Thyroid gland (tissue), 4 donors: ENCODE measurements at regions not wholly inside any gene's neighbourhood (a gene's known extent, or its start where the extent isn't known, plus 50 kb on each side); places are given as distances from the start of the nearest gene placed in this dataset.

Experiments used
- DNase-seq, 2 donors: peaks; one replicate each; pipeline ENCODE4 v3.0.0-alpha.2; 2019
- H3K27ac ChIP-seq, 3 donors: fragments of 200-600 bp; sonication (generic); 1 replicate in 2 of 3; 2 replicates in 1 of 3; pipeline ENCODE4 v1.5.1; 2016 to 2019; ENCODE audit warnings: mild to moderate bottlenecking in 1 of 3, moderate library complexity in 1 of 3
- H3K27me3 ChIP-seq: fragments of 200-600 bp; sonication (generic); one replicate; pipeline ENCODE4 v1.5.1; 2019
- H3K36me3 ChIP-seq, 2 donors: fragments of 200-600 bp; sonication (generic); one replicate each; pipeline ENCODE4 v1.5.1; 2016 to 2019
- H3K4me1 ChIP-seq, 2 donors: fragments of 200-600 bp; sonication (generic); one replicate each; pipeline ENCODE4 v1.5.1; 2017 to 2019
- H3K4me3 ChIP-seq, 3 donors: fragments of 200-600 bp; sonication (generic); replicated peaks in 1 of 3; 1 replicate in 2 of 3; 2 replicates in 1 of 3; pipeline ENCODE4 v1.5.1; 2016; ENCODE audit warnings: mild to moderate bottlenecking in 1 of 3
- H3K9me3 ChIP-seq: fragments of 200-600 bp; sonication (generic); one replicate; pipeline ENCODE4 v1.5.1; 2017
- CTCF ChIP-seq, 6 experiments: fragments of 200-600 bp in 3 of 6; fragments of 450-650 bp in 3 of 6; sonication (generic) in 3 of 6; IDR thresholded peaks; one replicate each; pipeline ENCODE4 v1.5.1; 2016 to 2019; ENCODE audit warnings: antibody characterized with exemption in 6 of 6, mild to moderate bottlenecking in 2 of 6, inconsistent platforms in 1 of 6, moderate library complexity in 1 of 6
- POLR2A ChIP-seq, 2 donors: fragments of 450-650 bp; IDR thresholded peaks; one replicate each; pipeline ENCODE4 v1.6.1; 2017; ENCODE audit warnings: antibody characterized with exemption in 2 of 2, mild to moderate bottlenecking in 2 of 2, moderate library complexity in 1 of 2
- WGBS, 2 donors: methylation state at CpG; one replicate each; pipeline ENCODE4 v1.1.5; 2017; 5-methylcytosine and 5-hydroxymethylcytosine counted together
- intact Hi-C: fragments of 100-400 bp; cut with DNase I; formaldehyde crosslinking; loops from one replicate; pipeline ENCODE4 v1.15.1; 2023

- WGBS, 2 donors = 90 to 93% methylated on average over 7 of the region's 7 CpGs
- peaks cover 0 to 3% of the 10 kb centered on the region in 2 donors for H3K4me1 ChIP-seq
These were observed 115.1 kb upstream of the SLC38A2 start for GRCh38 chr12:46487567-46488131.

GRCh38 chr12:46486588-46486987 is 114.0 kb upstream of the SLC38A2 start:
- TF ChIP-seq POLR2A (IDR thresholded peaks at IDR 0.05) = no peak
- no peak for TF ChIP-seq CTCF (IDR thresholded peaks at IDR 0.05)
- DNase-seq = no peak
- Histone ChIP-seq H3K4me1 (peaks cover 0 to 3% of the 10 kb centered on the region in 2 donors), H3K27ac (no peak overlapping the region), H3K4me3 (no peak overlapping the region), H3K9me3 (no peaks in the 10 kb centered on the region), H3K27me3 (no peaks in the 10 kb centered on the region), H3K36me3 (no peaks in the 10 kb centered on the region)
- intact Hi-C loops = no loop called here

More at GRCh38 chr12:46487567-46488131, 115.1 kb upstream of the SLC38A2 start:
- intact Hi-C loops = no loop called here
- H3K27me3 ChIP-seq = no peaks in the 10 kb centered on the region
- no peaks in the 10 kb centered on the region for H3K36me3 ChIP-seq
- no peaks in the 10 kb centered on the region for H3K9me3 ChIP-seq
- no peak overlapping the region for H3K27ac ChIP-seq
- TF ChIP-seq CTCF (IDR thresholded peaks at IDR 0.05) = no peak
- no peak for TF ChIP-seq POLR2A (IDR thresholded peaks at IDR 0.05)
- H3K4me3 ChIP-seq = no peak overlapping the region
- DNase-seq = no peak

- no peaks in the 10 kb centered on the region for H3K27me3 ChIP-seq
- TF ChIP-seq CTCF (IDR thresholded peaks at IDR 0.05) (no peak), POLR2A (IDR thresholded peaks at IDR 0.05) (no peak)
- no peak overlapping the region for H3K27ac ChIP-seq
- no peak overlapping the region for H3K4me3 ChIP-seq
- intact Hi-C loops = no loop called here
- WGBS, 2 donors = 94 to 96% methylated on average over 5 of the region's 5 CpGs
- H3K36me3 ChIP-seq = no peaks in the 10 kb centered on the region
- DNase-seq = no peak
- H3K4me1 ChIP-seq = peaks cover 0 to 3% of the 10 kb centered on the region in 2 donors
- H3K9me3 ChIP-seq = no peaks in the 10 kb centered on the region
These were observed 113.3 kb upstream of the SLC38A2 start for GRCh38 chr12:46485853-46486252.

GRCh38 chr12:46484396-46485061 is 112.0 kb upstream of the SLC38A2 start:
- no peaks in the 10 kb centered on the region for H3K9me3 ChIP-seq
- peaks cover 0 to 2% of the 10 kb centered on the region in 2 donors for H3K4me1 ChIP-seq
- TF ChIP-seq POLR2A (IDR thresholded peaks at IDR 0.05) (no peak), CTCF (IDR thresholded peaks at IDR 0.05) (no peak)
- H3K36me3 ChIP-seq = no peaks in the 10 kb centered on the region
- H3K27ac ChIP-seq = no peak overlapping the region
- DNase-seq = no peak
- no peaks in the 10 kb centered on the region for H3K27me3 ChIP-seq
- H3K4me3 ChIP-seq = no peak overlapping the region
- intact Hi-C loops = no loop called here
- 92% methylated on average over 6 of the region's 6 CpGs for WGBS, 2 donors

GRCh38 chr12:46483572-46484395 is 111.2 kb upstream of the SLC38A2 start:
- Histone ChIP-seq H3K27ac (no peak overlapping the region), H3K27me3 (no peaks in the 10 kb centered on the region), H3K4me1 (no peaks in the 10 kb centered on the region), H3K9me3 (no peaks in the 10 kb centered on the region), H3K4me3 (no peak overlapping the region), H3K36me3 (no peaks in the 10 kb centered on the region)
- DNase-seq = no peak
- TF ChIP-seq CTCF (IDR thresholded peaks at IDR 0.05) (no peak), POLR2A (IDR thresholded peaks at IDR 0.05) (no peak)
- 91% methylated on average over 4 of the region's 4 CpGs for WGBS, 2 donors
- intact Hi-C loops = no loop called here
